Skeletal muscle cell (primary cell): ENCODE measurements at regions not wholly inside any gene's neighbourhood (a gene's known extent, or its start where the extent isn't known, plus 50 kb on each side); places are given as distances from the start of the nearest gene placed in this dataset.
"Not testable (repeated sequence)": the region's sequence is repeated elsewhere in the genome, so short reads cannot be mapped to it uniquely, and the experiment has no call there.

Experiments
- DNase-seq: peaks from one replicate; pipeline ENCODE4 v3.0.0-alpha.2; 2010; ENCODE audit warnings: low read depth
- H3K4me3 ChIP-seq: 2 replicates; pipeline ENCODE4 v1.5.1; 2011; ENCODE audit warnings: low read depth, mild to moderate bottlenecking, control low read depth, low read length, moderate library complexity

DNA sequence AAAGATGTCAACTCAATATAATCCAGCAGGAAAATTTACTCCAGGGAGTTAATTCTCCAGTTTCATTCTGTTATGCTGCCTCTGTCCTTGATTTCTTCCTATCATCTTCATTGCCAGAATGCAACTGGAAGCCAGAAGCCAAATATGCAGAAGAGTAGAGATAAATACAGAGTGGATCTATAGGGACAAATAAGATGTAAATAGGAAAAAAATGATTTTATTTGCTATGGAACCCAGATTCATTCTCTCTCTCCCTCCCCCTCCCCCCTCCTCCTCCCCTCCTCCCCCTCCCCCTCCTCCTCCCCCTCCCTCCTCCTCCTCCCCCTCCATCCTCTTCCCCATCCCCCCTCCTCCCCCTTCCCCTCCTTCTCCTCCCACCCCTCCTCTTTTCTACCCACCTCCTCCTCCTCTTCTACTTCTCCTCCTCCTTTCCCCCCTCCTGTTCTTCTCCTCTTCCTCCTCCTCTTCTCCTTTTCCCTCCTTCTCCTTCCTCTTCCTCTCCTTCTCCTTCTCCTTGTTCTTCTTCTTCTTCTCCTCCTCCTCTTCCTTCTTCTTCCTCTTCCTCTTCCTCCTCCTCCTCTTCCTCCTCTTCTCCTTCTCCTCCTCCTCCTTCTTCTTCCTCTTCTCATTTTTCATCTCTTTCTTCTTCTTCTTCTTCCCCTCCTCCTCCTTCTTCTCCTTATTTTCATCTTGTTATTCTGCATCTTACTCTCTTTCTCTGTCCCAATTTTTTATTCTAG is 306.4 kb downstream of the NUF2 start:
- DNase-seq: no peak
- no peak overlapping the region for H3K4me3 ChIP-seq

GRCh38 chr1:163632269-163632668 is 310.5 kb downstream of the NUF2 start:
- H3K4me3 ChIP-seq: no peak overlapping the region
- DNase-seq: no peak

GRCh38 chr1:163633366-163633765 is 311.6 kb downstream of the NUF2 start:
- no peak overlapping the region for H3K4me3 ChIP-seq
- no peak for DNase-seq

DNA sequence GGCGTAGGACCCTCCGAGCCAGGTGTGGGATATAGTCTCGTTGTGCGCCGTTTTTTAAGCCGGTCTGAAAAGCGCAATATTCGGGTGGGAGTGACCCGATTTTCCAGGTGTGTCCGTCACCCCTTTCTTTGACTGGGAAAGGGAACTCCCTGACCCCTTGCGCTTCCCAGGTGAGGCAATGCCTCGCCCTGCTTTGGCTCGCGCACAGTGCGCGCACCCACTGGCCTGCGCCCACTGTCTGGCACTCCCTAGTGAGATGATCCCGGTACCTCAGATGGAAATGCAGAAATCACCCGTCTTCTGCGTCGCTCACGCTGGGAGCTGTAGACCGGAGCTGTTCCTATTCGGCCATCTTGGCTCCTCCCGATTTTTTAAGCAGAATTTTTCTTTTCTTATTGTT is 323.9 kb downstream of the NUF2 start:
- not testable (repeated sequence) for H3K4me3 ChIP-seq, DNase-seq

GRCh38 chr1:163650624-163651023 is 328.9 kb downstream of the NUF2 start:
- DNase-seq: no peak
- no peak overlapping the region for H3K4me3 ChIP-seq

DNA sequence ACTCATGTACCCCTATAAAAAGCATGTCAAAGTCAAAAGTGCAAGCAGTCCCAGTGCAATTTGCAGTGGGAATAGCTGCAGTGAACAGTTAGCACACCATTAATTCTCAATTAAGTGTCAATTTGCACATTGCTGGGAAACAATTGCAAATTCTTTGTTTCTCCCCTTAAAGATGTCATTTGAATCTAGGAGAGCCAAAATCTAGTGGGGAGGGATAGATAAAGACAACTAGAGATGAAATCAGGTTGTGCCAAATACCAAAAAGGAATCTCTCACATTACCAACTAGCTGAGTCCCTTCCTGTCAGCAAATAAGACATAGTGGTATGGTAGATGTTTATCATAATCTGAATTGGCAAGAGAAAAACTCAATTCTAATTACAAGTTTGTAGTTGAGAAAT is 330.7 kb downstream of the NUF2 start:
- H3K4me3 ChIP-seq: no peak overlapping the region
- DNase-seq: no peak

GRCh38 chr1:163655565-163655964 is 333.8 kb downstream of the NUF2 start:
- DNase-seq: no peak
- no peak overlapping the region for H3K4me3 ChIP-seq

GRCh38 chr1:163656095-163656759 is 334.5 kb downstream of the NUF2 start:
- no peak for DNase-seq
- no peak overlapping the region for H3K4me3 ChIP-seq

DNA sequence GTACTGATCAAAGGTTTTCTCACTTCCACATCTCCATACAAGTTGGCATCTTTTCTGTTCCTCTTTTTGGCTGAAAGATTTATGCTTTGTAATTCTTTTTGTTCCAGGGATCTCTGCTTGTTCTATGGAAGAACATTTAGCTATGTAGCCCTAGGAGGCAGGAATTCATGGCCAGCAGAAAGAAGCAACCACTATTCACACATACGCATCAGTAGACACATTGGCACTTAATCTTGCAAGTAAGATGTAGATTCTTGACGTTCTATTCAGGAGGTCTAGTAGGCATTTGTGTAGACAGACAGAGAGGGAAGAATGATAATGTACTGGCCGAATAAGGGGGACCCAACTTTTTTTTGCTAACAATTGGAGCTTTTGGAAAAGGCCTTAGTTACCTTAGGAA is 336.0 kb downstream of the NUF2 start:
- DNase-seq: no peak
- no peak overlapping the region for H3K4me3 ChIP-seq

- no peak overlapping the region for H3K4me3 ChIP-seq
- no peak for DNase-seq
Observed at GRCh38 chr1:163661391-163661790, 339.6 kb downstream of the NUF2 start.

- H3K4me3 ChIP-seq: no peak overlapping the region
- no peak for DNase-seq
Observed at GRCh38 chr1:163664671-163665335, 343.0 kb downstream of the NUF2 start.

DNA sequence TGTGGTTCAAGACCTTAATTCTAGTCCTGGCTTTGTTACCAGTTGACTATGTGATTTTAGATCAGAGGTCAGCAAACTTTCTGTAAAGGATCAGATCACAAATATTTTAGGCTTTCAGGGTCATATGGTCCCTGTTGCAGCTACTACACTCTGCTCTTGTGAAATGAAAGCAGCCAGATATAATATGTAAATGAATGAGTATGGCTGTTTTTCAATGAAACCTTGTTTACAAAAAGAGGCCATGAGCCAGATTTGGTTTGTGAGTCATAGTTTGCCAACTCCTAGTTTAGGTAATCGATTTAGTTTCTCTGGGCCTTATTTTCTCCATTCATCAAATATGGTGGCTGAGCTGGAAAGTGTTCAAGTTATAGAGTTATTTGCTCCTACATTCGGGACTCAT is 346.7 kb downstream of the NUF2 start:
- no peak for DNase-seq
- H3K4me3 ChIP-seq: no peak overlapping the region

GRCh38 chr1:163670989-163671757 is 349.4 kb downstream of the NUF2 start:
- DNase-seq: no peak

GRCh38 chr1:163672976-163673758 is 351.4 kb downstream of the NUF2 start:
- no peak for DNase-seq
- no peak overlapping the region for H3K4me3 ChIP-seq

More at GRCh38 chr1:163670989-163671757, 349.4 kb downstream of the NUF2 start:
- H3K4me3 ChIP-seq: no peak overlapping the region

DNA sequence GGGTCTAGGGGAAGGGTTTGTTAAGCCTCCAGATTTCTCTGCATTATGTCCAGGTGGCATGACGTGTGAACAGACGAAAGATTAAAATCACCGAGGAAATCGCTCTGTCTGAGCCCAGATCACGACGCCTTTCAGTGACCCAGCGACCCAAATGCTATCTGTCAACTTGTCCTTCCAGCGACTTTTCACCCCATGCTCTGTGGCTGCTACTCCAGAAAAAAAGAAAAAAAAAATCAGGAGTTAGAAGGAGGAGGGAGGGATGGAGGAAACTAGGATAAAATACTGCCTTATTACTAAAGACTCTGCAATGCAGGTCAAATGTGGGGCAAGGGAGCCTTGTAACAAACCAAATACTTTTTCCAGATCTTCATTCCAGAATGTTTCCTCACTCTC is 352.0 kb downstream of the NUF2 start:
- DNase-seq: no peak
- H3K4me3 ChIP-seq: no peak overlapping the region

DNA sequence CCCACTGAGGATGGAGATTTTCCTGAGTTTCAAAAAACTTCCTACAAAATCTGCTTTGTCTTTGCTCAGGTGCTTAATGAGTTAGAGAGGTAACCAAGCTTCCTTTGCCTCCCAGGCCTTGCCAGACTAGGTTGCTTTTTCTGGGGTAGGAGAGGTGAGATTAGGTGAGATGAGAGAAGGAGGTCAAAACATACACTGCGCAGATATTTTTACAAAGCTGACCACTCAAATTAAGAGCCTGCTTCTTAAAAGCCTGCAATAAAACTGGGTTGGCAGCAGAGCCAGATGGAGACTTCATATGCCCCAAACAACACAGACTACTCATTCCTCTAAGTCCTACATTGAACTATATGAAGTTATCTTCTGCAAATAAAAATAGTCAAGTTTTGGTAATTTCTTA is 352.5 kb downstream of the NUF2 start:
- no peak for DNase-seq
- no peak overlapping the region for H3K4me3 ChIP-seq

DNA sequence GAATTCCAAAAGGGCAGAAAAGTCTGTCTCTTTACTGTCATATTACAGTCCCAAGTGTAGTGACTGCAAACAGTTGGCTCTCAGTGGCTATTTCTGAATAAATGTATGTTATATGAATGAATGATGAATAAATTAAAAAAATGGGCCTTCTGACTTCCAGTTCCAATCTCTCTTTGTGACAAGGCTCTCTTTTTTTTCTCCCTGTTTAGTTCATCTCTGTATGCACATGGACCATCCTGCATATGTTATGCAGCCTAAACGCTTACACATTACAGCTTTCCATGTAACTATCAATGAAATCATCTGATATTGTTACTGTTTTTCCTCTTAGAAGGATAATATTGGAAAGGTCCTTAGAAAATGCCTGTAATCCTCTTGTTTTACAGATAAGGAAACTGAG is 363.0 kb downstream of the NUF2 start:
- DNase-seq: no peak
- no peak overlapping the region for H3K4me3 ChIP-seq

- DNase-seq: no peak
Observed at GRCh38 chr1:163692266-163692665, 370.5 kb downstream of the NUF2 start.

DNA sequence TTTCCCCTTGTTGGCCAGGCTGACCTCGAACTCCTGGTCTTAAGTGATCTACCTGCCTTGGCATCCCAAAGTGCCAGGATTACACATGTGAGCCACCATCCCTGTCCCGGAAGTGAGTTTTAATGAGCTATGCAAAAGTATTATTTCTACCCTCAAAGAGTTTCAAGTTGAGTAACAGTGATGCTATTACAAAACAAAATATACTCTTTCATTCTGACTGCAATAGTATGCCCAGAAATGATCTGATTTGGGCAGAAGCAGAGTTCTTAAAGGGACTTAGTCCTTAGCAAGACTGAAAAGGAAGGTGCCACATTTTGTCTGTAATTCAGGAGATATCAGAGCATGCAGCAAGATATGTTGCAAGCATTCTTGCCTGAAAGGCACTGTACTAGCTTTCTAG is 375.4 kb downstream of the NUF2 start:
- DNase-seq: no peak
- no peak overlapping the region for H3K4me3 ChIP-seq

More at GRCh38 chr1:163692266-163692665, 370.5 kb downstream of the NUF2 start:
- no peak overlapping the region for H3K4me3 ChIP-seq
